ENCODE measurements at regions not wholly inside any gene's neighbourhood (a gene's known extent, or its start where the extent isn't known, plus 50 kb on each side); places are given as distances from the start of the nearest gene placed in this dataset.

DNA sequence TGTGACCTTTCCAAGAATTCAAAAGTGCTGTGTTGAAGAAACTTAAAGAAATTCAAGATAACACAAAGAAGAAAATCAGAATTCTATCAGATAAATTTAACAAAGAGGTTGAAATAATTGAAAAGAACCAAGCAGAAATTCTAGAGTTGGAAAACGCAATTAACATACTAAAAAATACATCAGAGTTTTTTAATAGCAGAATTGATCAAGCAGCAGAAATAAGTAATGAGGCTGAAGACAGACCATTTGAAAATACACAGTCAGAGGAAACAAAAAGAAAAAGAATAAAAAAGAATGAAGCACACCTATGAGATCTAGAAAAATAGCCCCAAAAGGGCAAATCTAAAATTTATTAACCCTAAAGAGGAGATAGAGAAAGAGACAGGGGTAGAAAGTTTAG is 218.1 kb upstream of the KAZN start:
- H3K4me1 Mint-ChIP-seq (ENCODE audit: low read depth) = no peaks in the 10 kb centered on the region
- H3K4me3 Mint-ChIP-seq (ENCODE audit: low read depth) = no peak overlapping the region
- no peak for DNase-seq (ENCODE audit: low spot score, unreplicated experiment)
- no peaks in the 10 kb centered on the region for H3K36me3 Mint-ChIP-seq (ENCODE audit: insufficient read depth)
- no peaks in the 10 kb centered on the region for H3K27me3 Mint-ChIP-seq
- H3K9me3 Mint-ChIP-seq (ENCODE audit: low read depth) = peaks cover 9% of the 10 kb centered on the region
- H3K27ac Mint-ChIP-seq = no peak overlapping the region
- TF ChIP-seq, protein P1, sequence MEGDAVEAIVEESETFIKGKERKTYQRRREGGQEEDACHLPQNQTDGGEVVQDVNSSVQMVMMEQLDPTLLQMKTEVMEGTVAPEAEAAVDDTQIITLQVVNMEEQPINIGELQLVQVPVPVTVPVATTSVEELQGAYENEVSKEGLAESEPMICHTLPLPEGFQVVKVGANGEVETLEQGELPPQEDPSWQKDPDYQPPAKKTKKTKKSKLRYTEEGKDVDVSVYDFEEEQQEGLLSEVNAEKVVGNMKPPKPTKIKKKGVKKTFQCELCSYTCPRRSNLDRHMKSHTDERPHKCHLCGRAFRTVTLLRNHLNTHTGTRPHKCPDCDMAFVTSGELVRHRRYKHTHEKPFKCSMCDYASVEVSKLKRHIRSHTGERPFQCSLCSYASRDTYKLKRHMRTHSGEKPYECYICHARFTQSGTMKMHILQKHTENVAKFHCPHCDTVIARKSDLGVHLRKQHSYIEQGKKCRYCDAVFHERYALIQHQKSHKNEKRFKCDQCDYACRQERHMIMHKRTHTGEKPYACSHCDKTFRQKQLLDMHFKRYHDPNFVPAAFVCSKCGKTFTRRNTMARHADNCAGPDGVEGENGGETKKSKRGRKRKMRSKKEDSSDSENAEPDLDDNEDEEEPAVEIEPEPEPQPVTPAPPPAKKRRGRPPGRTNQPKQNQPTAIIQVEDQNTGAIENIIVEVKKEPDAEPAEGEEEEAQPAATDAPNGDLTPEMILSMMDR (IDR thresholded peaks at IDR 0.05; ENCODE audit: unreplicated experiment) = no peak

DNA sequence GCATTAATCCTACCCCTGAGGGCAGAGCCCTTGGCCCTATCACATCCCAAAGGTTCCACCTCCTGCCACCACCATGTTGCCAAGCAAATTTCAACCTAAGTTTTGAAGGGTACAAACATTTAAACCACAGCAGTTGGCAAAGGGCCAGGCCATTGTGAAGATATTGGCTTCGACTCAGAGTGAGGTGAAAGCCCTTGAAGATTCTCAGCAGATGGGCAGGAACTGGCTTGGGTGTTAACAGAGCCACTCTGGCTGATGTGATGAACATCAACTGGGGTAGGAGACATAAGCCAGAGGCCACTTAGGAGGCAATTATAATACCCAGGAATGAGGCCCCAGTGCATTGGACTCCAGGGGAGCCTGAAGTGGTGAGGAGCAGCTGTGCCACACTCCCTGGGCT is 207.7 kb upstream of the KAZN start:
- H3K36me3 Mint-ChIP-seq (ENCODE audit: insufficient read depth) = peaks cover 1% of the 10 kb centered on the region

DNA sequence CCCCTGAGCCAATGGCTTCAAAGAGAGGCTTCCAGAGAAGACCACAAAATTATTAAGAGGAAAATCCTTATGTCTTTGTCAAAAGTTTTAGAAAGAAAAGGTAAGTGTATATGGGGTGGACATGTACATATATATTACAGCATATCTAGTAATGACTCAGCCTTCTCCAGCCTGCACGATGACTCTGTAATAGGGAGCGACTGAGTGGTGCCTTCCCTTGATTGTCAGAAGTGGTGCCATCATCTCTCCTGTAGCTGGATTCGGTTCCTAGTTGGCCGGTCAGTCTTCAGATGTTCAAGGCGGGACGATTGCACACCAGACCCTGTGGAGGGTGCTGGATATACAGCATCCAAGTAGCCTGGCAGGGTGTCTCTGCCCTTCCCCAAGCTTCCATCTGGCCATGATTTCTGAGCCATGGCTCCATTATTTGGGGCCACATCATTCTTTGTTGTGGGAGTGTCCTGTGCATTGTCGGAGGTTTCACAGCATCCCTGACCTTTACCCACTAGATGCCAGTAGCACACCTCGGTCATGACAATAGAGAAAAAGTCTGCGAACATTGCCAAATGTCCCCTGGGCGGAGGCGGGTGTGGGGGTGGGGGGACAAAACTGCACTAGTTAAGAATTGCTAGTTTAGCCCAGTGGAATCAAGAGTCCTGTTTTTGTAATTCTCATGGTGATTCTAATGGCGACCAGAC is 206.2 kb upstream of the KAZN start:
- Mint-ChIP-seq H3K27me3 (peaks cover 5% of the 10 kb centered on the region), H3K36me3 (ENCODE audit: insufficient read depth) (peaks cover 1% of the 10 kb centered on the region), H3K9me3 (ENCODE audit: low read depth) (peaks cover 13% of the 10 kb centered on the region), H3K4me1 (ENCODE audit: low read depth) (peaks cover 5% of the 10 kb centered on the region), H3K27ac (no peak overlapping the region), H3K4me3 (ENCODE audit: low read depth) (no peak overlapping the region)
- no peak for DNase-seq (ENCODE audit: low spot score, unreplicated experiment)
- TF ChIP-seq, protein P1 (IDR thresholded peaks at IDR 0.05; ENCODE audit: unreplicated experiment) = no peak

More for the DNA sequence above, 207.7 kb upstream of the KAZN start:
- Mint-ChIP-seq H3K9me3 (ENCODE audit: low read depth) (peaks cover 17% of the 10 kb centered on the region), H3K27me3 (peaks cover 5% of the 10 kb centered on the region), H3K4me3 (ENCODE audit: low read depth) (no peak overlapping the region), H3K27ac (no peak overlapping the region), H3K4me1 (ENCODE audit: low read depth) (peaks cover 5% of the 10 kb centered on the region)
- TF ChIP-seq, protein P1 (IDR thresholded peaks at IDR 0.05; ENCODE audit: unreplicated experiment) = no peak
- no peak for DNase-seq (ENCODE audit: low spot score, unreplicated experiment)

DNA sequence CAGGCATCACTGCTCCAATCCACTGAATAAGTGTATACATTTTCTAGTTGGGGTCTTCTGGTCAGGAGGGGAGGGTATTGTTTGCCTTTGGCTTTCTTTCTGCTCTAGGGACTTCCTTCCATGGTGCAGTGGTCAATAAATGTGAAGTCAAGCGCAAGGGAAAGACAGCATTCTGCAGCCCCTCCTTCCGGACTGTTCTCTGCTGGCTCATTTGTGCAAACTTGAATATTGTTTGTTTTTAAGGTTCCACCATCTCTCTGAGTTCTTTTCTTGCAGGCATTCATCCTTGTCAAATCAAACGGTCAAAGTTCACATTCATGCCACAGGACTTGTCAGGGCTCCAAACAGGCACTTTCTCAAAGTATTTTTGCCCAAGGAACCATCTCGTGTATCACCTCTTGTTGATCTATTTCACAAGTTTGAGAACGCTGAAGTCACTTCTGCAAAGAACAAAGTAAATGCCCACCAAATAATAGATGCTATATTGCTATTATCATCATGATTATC is 205.6 kb upstream of the KAZN start:
- Mint-ChIP-seq H3K9me3 (ENCODE audit: low read depth) (peaks cover 13% of the 10 kb centered on the region), H3K36me3 (ENCODE audit: insufficient read depth) (peaks cover 1% of the 10 kb centered on the region), H3K27me3 (peaks cover 5% of the 10 kb centered on the region), H3K4me1 (ENCODE audit: low read depth) (peaks cover 5% of the 10 kb centered on the region), H3K4me3 (ENCODE audit: low read depth) (no peak overlapping the region), H3K27ac (no peak overlapping the region)
- no peak for DNase-seq (ENCODE audit: low spot score, unreplicated experiment)
- TF ChIP-seq, protein P1 (IDR thresholded peaks at IDR 0.05; ENCODE audit: unreplicated experiment) = no peak

DNA sequence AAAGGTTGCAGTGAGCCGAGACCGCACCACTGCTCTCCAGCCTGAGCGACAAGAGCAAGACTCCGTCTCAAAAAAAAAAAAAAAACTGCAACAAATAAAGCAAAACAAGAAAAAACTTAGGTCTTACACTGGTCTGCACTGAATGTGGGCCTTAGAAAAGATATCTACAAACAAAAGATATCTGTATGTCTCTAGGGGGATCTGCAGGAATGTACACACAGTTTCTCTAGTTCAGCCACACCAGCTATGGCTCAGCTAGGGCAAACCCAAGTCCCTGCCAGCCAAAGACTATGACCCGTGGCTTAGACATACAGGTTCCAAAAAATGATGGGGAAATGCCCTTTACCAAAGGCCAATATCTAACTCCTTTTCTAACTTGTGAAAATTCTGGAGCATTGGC is 202.4 kb upstream of the KAZN start:
- Mint-ChIP-seq H3K4me1 (ENCODE audit: low read depth) (peaks cover 5% of the 10 kb centered on the region), H3K36me3 (ENCODE audit: insufficient read depth) (no peaks in the 10 kb centered on the region), H3K4me3 (ENCODE audit: low read depth) (no peak overlapping the region), H3K27ac (no peak overlapping the region), H3K27me3 (peaks cover 9% of the 10 kb centered on the region), H3K9me3 (ENCODE audit: low read depth) (no peaks in the 10 kb centered on the region)
- TF ChIP-seq, protein P1 (IDR thresholded peaks at IDR 0.05; ENCODE audit: unreplicated experiment) = no peak
- no peak for DNase-seq (ENCODE audit: low spot score, unreplicated experiment)
